Keratinocyte (primary cell): ENCODE measurements at regions not wholly inside any gene's neighbourhood (a gene's known extent, or its start where the extent isn't known, plus 50 kb on each side); places are given as distances from the start of the nearest gene placed in this dataset.

ENCODE experiments used
- DNase-seq: peaks from one replicate; pipeline ENCODE4 v3.0.0-alpha.2; 2011; ENCODE audit warnings: low read depth, missing footprints, low spot score
- FAIRE-seq: peaks from 2 replicates; lab custom pipeline; 2011; peaks lifted over from hg19 to GRCh38; lab: Jason Lieb, UNC
- H2AFZ ChIP-seq: 2 replicates; pipeline ENCODE4 v1.6.0; 2012; ENCODE audit warnings: low read length, control low read depth, inconsistent platforms; ENCODE audit not compliant: control insufficient read depth
- H3K27ac ChIP-seq: 2 replicates; pipeline ENCODE4 v1.5.1; 2011; ENCODE audit warnings: low read length; ENCODE audit not compliant: control insufficient read depth, insufficient read depth
- H3K27me3 ChIP-seq: 3 replicates; pipeline ENCODE4 v1.6.0; 2011; ENCODE audit warnings: low read length; ENCODE audit not compliant: control insufficient read depth, insufficient read depth; ENCODE audit errors: extremely low read depth
- H3K36me3 ChIP-seq, 2 experiments: 2 replicates in 1 of 2; 3 replicates in 1 of 2; pipeline ENCODE4 v1.5.1; 2011; ENCODE audit warnings: low read length in 2 of 2, mild to moderate bottlenecking in 1 of 2; ENCODE audit not compliant: control insufficient read depth in 2 of 2, insufficient read depth in 2 of 2; ENCODE audit errors: extremely low read depth in 1 of 2
- H3K4me1 ChIP-seq: 3 replicates; pipeline ENCODE4 v1.5.1; 2011; ENCODE audit warnings: low read length; ENCODE audit not compliant: control insufficient read depth, insufficient read depth; ENCODE audit errors: extremely low read depth
- H3K4me2 ChIP-seq: 3 replicates; pipeline ENCODE4 v1.6.0; 2011; ENCODE audit warnings: low read depth, low read length; ENCODE audit not compliant: control insufficient read depth, insufficient read depth; ENCODE audit errors: extremely low read depth
- H3K4me3 ChIP-seq, 3 experiments: fragments of 200-600 bp in 1 of 3; sonication (generic) in 1 of 3; 2 replicates in 2 of 3; 3 replicates in 1 of 3; pipeline ENCODE4 v1.5.1; 2011 to 2016; ENCODE audit warnings: low read length in 3 of 3, mild to moderate bottlenecking in 3 of 3, control low read depth in 2 of 3, inconsistent platforms in 1 of 3, low read depth in 1 of 3, mixed read lengths in 1 of 3, mixed run types in 1 of 3, moderate library complexity in 1 of 3; ENCODE audit not compliant: control insufficient read depth in 2 of 3, insufficient read depth in 2 of 3; ENCODE audit errors: extremely low read depth in 1 of 3
- H3K79me2 ChIP-seq: 2 replicates; pipeline ENCODE4 v1.6.0; 2012; ENCODE audit warnings: low read length; ENCODE audit not compliant: control insufficient read depth, insufficient read depth
- H3K9ac ChIP-seq: 3 replicates; pipeline ENCODE4 v1.6.0; 2011; ENCODE audit warnings: low read length; ENCODE audit not compliant: control insufficient read depth, insufficient read depth; ENCODE audit errors: extremely low read depth
- H3K9me1 ChIP-seq: 3 replicates; pipeline ENCODE4 v1.6.0; 2011; ENCODE audit warnings: low read length; ENCODE audit not compliant: control insufficient read depth, insufficient read depth; ENCODE audit errors: extremely low read depth
- H3K9me3 ChIP-seq: 2 replicates; pipeline ENCODE4 v1.5.1; 2012; ENCODE audit warnings: low read depth, low read length; ENCODE audit not compliant: control insufficient read depth
- H4K20me1 ChIP-seq: 3 replicates; pipeline ENCODE4 v1.6.0; 2011; ENCODE audit warnings: low read length; ENCODE audit not compliant: control insufficient read depth, insufficient read depth; ENCODE audit errors: extremely low read depth
- EZH2 ChIP-seq: IDR thresholded peaks from one replicate; pipeline ENCODE4 v1.6.1; 2012; ENCODE audit warnings: inconsistent platforms, mild to moderate bottlenecking, low read length, moderate library complexity
- dilution Hi-C: fragments of 300-500 bp; cut with MboI; formaldehyde crosslinking; loops from one replicate; pipeline ENCODE4 v1.7.0; 2020; ENCODE audit warnings: low sequenced_read_pairs; ENCODE audit not compliant: extremely low pct_ligation_motif_present
- TF ChIP-seq, protein P1 (sequence below), 3 experiments: IDR thresholded peaks in 1 of 3; conservative IDR thresholded peaks in 1 of 3; optimal IDR thresholded peaks in 1 of 3; 2 replicates in 2 of 3; 3 replicates in 1 of 3; pipeline versions ENCODE3 to v1.5.1; 2011; ENCODE audit warnings: low read length in 3 of 3, mild to moderate bottlenecking in 3 of 3, moderate library complexity in 2 of 3, control low read depth in 1 of 3, inconsistent platforms in 1 of 3; ENCODE audit not compliant: insufficient read depth in 2 of 3; ENCODE audit errors: extremely low read depth in 1 of 3

DNA sequence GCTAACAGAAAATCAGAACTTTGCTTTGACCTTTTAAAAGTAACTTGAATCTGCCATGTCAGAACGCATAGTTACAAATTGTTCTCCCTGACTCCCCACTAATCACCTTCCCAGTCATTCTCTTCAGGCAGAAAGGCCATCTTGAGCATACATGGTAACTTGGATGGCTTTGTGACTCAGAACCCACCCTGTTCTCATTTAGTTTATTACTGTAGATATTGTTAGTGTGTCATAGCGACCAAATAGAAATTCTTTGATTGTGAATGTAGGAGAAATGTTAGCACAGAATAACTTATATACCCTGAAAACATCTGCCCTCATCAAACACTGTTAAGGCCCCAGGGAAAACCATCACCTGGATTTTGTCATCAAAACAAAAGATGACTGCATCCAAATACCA is 382.0 kb downstream of the MAGEB5 start:
- no peaks in the 10 kb centered on the region for H3K27me3 ChIP-seq
- H3K9ac ChIP-seq = no peak overlapping the region
- no peak overlapping the region for H3K4me2 ChIP-seq
- no peak overlapping the region for H3K27ac ChIP-seq
- no peaks in the 10 kb centered on the region for H3K9me1 ChIP-seq
- dilution Hi-C loops = no loop called here
- no peak for DNase-seq
- no peaks in the 10 kb centered on the region for H3K4me1 ChIP-seq
- no peak for FAIRE-seq
- H2AFZ ChIP-seq = no peak overlapping the region
- H3K79me2 ChIP-seq = no peaks in the 10 kb centered on the region
- no peak overlapping the region for H3K4me3 ChIP-seq
- no peaks in the 10 kb centered on the region for H3K9me3 ChIP-seq
- no peaks in the 10 kb centered on the region for H3K36me3 ChIP-seq
- H4K20me1 ChIP-seq = no peaks in the 10 kb centered on the region
- TF ChIP-seq EZH2 = no peak
- TF ChIP-seq, protein P1, sequence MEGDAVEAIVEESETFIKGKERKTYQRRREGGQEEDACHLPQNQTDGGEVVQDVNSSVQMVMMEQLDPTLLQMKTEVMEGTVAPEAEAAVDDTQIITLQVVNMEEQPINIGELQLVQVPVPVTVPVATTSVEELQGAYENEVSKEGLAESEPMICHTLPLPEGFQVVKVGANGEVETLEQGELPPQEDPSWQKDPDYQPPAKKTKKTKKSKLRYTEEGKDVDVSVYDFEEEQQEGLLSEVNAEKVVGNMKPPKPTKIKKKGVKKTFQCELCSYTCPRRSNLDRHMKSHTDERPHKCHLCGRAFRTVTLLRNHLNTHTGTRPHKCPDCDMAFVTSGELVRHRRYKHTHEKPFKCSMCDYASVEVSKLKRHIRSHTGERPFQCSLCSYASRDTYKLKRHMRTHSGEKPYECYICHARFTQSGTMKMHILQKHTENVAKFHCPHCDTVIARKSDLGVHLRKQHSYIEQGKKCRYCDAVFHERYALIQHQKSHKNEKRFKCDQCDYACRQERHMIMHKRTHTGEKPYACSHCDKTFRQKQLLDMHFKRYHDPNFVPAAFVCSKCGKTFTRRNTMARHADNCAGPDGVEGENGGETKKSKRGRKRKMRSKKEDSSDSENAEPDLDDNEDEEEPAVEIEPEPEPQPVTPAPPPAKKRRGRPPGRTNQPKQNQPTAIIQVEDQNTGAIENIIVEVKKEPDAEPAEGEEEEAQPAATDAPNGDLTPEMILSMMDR (optimal IDR thresholded peaks at IDR 0.05 in 1 of 3, IDR thresholded peaks at IDR 0.05 in 1 of 3, conservative IDR thresholded peaks at IDR 0.05 in 1 of 3; ENCODE audit: extremely low read depth in 1 of 3, insufficient read depth in 2 of 3, low read length in 3 of 3) = no peak

DNA sequence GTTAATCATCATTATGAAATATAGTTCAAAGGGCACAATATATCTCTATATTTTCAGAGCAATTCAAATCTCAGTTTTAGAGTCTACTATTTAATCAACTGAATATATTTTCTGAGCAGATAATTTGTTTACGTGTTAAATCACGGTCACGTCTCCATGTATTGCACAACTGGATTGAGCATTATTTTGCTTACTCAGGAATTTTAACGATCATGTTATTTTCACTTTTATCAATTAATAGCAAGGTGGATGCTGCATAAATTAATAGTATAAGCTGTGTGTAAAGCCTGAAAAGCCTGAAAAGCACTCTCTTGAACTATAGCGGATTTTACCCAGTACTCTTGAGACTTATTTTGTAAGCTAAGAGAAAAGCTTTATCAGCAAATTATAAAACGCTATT is 374.9 kb downstream of the MAGEB5 start:
- H3K79me2 ChIP-seq = no peaks in the 10 kb centered on the region
- FAIRE-seq = no peak
- H3K9me3 ChIP-seq = no peaks in the 10 kb centered on the region
- no peaks in the 10 kb centered on the region for H3K36me3 ChIP-seq
- no peaks in the 10 kb centered on the region for H3K4me1 ChIP-seq
- H3K4me3 ChIP-seq = no peak overlapping the region
- no peak overlapping the region for H3K27ac ChIP-seq
- H3K4me2 ChIP-seq = no peak overlapping the region
- dilution Hi-C loops = no loop called here
- H3K27me3 ChIP-seq = no peaks in the 10 kb centered on the region
- H2AFZ ChIP-seq = no peak overlapping the region
- no peak for DNase-seq
- TF ChIP-seq EZH2 = no peak
- TF ChIP-seq, protein P1 (optimal IDR thresholded peaks at IDR 0.05 in 1 of 3, IDR thresholded peaks at IDR 0.05 in 1 of 3, conservative IDR thresholded peaks at IDR 0.05 in 1 of 3; ENCODE audit: extremely low read depth in 1 of 3, insufficient read depth in 2 of 3, low read length in 3 of 3) = no peak
- H3K9ac ChIP-seq = no peak overlapping the region
- H3K9me1 ChIP-seq = no peaks in the 10 kb centered on the region
- no peaks in the 10 kb centered on the region for H4K20me1 ChIP-seq
